HG02840 (cell line): ENCODE measurements at regions not wholly inside any gene's neighbourhood (a gene's known extent, or its start where the extent isn't known, plus 50 kb on each side); places are given as distances from the start of the nearest gene placed in this dataset.
"Not testable (repeated sequence)": the region's sequence is repeated elsewhere in the genome, so short reads cannot be mapped to it uniquely, and the experiment has no call there.

Experiments used
- ATAC-seq: cut with Tn5 transposase; IDR thresholded peaks from one replicate; pipeline ENCODE4 v1.9.1; 2021; ENCODE audit warnings: mild to moderate bottlenecking, moderate library complexity, moderate number of reproducible peaks; ENCODE audit not compliant: unreplicated experiment, low FRiP score

DNA sequence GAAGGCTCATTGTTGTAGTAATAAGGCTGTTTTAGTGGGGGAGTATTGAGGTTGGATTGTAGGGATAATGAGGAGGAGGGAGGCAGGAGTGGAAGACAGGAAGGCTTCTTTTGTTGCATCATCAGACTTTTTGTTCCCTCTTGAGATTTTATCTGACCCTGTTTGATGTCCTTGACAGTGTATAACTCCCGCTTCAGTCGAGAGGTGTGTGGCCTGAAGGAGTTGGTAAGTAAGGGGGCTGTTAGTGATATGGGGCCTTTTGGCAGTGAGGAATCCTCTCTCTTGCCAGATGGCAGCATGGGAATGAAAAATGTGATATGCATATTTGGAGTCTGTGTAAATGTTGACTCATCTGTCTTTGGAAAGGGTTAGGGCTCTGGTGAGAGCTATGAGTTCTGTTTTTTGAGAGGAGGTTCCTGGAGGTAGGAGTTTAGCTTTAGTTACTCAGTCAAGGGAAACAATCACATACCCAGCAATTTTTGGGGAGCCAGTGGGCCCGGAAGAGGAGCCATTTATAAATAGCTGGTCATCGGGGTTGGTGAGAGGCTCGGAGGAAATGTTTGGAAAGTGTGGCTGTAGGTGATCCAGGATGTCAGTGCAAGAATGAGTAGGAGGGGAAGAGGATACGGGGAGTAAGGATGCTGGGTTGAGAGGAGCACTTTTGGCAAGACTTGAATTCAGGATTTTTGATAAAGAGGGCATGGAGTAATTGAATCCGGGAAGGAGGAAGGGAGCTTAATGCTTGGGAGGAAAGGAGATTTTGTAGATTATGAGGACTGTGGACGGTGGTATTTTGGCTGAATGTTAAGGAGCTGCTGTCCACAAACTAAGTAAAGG, 136.7 kb upstream of the ETV3 start:
- no peak for ATAC-seq

DNA sequence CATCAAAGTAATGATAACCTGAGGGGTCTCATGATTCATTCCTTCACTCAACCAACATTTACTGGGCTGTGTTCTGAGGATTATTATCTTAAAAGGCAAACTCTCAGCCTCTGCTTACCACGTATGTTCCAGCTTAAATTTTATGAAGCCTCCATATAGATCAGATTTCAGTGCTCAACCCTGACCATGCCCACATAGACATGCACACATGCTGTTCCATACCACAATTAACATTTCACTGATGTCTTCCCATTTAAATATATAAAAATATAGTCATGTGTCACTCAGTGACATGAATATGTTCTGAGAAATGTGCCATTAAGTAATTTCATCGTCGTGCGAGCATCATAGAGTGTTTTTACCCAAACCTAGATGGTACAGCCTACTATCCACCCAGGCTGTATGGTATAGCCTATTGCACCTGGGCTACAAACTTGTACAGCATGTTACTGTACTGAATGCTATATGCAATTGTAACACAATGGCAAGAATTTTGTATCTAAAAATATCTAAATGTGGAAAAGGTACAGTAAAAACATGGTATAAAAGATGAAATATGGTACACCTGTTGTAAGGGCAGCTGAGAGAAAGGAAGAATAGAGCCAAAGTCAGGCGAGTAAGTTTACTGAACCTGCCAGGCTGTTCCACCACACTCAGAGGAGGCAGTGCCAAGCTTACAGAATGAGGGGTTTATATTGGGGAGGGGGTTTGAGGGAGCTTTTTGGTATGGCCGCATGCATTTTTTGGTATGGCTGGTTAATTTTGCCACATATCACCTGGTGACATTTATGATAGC, 134.7 kb upstream of the ETV3 start:
- no peak for ATAC-seq

DNA sequence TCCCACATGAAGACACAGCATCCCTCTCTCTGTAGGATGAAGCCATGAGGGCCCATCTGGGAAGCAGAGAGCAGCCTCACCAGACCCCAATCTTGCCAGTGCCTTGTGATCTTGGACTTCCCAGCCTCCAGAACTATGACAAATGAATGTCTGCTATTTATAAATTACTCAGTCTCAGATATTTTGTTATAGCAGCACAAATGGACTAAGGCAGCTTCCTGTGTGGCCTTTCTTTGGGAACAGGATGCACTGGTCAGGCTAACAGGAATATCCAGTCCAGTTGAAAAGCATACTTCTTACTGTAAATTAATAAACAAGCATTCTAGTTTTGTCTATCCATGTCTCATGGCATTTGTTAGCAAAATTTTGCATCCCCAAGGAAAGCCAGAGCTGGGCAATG, 134.1 kb upstream of the ETV3 start:
- no peak for ATAC-seq

DNA sequence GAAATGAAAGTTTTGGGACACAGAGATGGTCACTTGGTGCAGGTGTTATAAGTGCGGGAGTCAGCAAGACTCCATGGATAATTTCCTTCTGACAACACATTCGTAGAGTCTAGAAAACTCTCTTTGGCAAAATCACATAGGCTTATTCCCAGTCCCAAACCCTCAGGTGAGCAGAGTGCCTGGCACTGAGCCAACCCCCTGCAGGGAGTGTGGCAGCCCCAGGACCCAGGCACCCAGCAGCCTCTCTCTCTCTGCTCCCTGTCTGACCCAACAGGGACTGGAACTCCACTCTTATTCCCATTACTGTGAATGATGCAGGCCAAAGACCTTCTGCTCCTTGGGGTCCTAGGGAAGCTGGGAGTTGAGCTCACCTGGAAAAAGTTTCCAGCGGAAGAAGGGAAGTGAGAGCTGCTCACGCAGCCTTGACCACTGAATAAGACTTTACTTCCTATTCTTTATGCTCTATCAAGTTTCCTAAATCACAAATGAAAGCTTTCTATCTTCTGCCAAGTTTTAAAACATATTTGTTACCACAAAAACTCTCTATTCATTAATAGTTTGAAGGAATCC, 132.6 kb upstream of the ETV3 start:
- ATAC-seq, result no peak

DNA sequence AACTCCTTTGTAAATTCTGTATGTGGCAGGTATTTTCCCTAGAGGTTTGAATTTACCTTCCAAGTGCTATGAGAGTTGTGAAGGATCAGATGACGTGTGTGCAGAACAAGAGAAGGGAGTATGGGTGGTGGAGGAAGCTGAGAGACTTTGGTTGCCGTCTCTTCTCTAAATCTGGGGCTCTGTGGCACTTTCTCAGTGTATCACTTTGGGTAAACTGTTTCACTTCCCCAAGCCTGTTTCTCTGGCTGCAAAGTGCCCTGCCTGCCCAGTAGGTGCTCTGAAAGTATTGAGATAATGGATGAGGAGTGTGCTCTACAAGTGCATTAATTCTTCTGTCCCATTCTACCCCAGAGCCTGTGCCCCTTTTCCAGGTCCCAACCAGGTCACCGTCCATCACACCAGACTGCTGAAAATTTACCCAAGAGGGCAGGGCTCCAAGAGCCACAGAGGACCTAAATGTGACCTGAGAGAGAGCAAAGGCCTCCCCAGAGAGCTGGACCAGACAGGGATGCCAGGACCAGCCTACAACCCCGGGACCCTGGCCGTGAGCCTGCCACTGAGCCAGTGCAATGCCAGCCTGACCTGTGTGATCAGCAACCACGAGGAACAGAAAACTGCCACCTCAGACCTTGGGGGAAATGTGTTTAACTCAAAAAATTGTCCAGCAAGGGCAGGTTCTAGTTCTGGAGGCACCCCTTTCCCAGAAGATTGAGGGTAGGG, 131.6 kb upstream of the ETV3 start:
- ATAC-seq, result no peak

DNA sequence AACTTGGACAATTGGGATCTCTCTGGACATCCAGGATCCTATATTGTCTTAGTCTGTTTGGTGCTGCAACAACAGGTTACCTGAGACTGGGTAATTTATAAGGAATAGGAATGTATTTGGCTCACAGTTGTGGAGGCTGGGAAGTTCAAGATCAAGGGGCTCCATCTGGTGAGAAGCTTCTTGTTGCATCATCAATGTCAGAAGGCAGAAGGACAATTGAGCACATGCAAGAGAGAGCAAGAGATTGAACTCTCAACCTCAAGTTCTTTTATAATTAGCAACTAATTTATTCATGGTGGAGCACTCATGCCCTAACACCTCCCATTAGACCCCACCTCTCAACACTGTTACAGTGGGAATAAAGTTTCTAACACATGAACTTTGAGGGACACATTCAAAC, 124.7 kb upstream of the ETV3 start:
- ATAC-seq, result no peak

DNA sequence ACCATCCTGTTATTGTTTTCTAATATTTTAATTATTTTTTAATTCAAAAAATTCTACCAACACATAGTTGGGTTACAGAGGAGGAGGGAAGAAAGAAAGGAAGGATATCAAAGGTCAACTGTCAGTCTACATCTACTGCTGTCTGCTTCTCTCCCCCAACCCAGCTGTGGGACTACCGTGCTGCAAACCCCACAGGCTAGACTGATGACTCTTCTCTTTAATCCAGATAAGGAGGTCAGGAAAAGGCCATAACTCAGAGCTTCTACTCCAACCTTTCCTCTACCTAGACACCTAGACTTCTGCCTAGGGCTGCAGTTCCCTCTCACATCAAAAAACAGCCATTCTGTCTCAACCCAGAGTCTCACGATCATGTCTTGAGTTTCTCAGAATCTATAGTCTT, 124.2 kb upstream of the ETV3 start:
- no peak for ATAC-seq

DNA sequence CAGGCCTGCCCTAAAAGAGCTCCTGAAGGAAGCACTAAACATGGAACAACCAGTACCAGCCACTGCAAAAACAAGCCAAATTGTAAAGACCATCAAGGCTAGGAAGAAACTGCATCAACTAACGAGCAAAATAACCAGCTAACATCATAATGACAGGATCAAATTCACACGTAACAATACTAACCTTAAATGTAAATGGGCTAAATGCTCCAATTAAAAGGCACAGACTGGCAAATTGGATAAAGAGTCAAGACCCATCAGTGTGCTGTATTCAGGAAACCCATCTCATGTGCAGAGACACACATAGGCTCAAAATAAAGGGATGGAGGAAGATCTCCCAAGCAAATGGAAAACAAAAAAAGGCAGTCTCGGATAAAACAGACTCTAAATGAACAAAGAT, 117.7 kb upstream of the ETV3 start:
- not testable (repeated sequence) for ATAC-seq

DNA sequence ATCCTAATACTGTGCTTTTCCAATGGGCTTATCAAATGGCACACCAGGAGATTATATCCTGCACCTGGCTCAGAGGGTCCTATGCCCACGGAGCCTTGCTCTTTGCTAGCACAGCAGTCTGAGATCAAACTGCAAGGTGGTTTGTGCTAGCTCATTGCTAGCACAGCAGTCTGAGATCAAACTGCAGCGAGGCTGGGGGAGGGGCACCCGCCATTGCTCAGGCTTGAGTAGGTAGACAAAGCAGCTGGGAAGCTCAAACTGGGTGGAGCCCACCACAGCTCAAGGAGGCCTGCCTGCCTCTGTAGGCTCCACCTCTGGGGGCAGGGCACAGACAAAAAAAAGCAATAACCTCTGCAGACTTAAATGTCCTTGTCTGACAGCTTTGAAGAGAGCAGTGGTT, 116.0 kb upstream of the ETV3 start:
- ATAC-seq, result not testable (repeated sequence)

DNA sequence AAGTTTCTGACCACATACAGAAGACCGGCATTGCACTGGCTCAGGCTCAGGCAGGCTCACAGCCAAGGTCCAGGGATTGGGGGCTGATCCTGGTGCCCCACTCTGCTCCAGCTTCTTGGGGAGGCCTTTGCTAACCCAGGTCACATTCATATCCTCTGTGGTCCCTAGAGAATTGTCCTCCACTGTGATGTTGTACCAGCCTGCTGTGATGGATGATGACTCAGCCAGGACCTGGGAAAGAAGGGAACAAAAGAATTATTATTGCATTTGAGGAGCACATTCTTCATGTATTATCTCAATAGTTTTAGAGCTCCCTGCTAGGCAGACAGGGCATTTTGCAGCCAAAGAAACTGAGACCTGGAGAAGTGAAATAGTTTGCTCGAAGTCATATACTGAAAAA, 114.3 kb upstream of the ETV3 start:
- no peak for ATAC-seq

DNA sequence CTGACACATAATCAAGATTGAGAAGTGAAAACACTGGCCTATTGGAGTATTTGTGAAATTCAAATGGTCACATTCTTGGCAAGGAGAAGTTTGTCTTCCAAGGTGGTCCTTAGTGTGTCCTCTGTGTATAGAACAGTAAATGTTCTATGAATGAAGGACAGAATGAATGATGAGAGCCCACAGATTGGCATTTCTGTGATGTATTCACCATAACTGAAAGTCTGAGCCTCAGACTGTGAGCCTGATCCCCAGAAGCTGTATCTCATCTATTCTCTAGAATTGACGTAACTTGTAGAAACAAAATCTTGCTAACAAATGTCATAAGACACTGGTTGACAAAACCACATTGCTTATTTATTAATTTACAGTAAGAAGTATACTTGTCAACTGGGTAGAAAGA, 111.5 kb upstream of the ETV3 start:
- no peak for ATAC-seq

DNA sequence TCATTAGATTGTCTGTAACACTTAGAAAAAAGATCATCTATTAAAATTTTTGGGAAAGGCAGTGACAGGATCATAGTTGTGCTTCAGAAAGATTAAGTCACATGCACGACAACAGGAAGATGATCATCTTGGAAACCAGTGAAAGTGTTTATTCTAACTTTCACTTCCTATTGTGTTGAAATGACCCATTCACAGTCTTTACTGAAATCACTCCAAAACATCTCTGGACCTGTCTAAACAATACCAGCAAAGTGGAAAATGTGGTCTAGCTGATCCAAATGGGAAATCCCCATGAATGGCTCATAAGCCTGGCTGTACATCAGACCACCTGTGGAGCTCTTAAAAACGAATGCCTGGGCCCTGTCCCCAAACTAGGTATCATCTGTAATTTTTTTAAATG, 111.1 kb upstream of the ETV3 start:
- no peak for ATAC-seq

DNA sequence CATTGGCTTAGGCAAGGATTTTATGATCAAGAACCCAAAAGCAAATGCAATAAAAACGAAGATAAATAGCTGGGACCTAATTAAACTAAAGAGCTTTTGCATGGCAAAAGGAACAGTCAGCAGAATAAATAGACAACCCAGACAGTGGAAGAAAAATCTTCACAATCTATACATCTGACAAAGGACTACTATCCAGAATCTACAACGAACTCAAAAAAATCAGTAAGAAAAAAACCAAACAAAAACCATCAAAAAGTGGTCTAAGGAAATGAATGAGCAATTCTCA, 109.5 kb upstream of the ETV3 start:
- not testable (repeated sequence) for ATAC-seq

DNA sequence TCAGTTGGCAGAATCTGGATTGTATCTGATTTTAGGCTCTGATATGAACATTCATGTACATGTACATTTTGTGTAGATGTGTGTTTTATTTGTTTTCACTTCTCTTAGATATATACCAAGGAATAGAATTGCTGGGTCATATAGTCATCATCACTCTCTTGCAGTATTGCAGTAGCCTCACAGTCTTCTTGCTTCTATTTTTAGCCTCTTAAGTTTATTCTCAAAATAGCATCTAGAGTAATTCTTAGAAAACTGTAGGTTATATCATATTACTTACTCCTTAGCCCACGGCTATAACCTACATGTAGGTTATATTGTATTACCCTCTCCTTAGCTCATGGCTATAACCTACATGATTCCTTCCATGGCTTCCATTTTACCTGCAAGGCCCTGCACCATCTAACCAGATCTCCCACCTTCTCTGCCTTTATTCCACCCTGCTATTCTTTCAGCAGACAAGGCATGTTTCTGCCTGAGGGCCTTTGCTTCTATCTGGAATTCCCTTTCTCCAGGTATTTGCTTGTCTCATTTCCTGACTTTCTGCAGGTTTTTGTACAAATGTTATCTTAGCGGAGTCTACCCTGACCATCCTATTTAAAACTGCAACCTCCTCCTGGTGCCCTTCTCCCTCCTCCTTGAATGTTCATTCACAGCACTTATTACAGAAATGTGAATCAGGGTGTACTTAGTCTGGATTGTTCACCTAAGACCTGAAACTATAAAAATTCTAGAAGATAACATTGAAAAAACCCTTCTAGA, 109.0 kb upstream of the ETV3 start:
- ATAC-seq, result no peak

DNA sequence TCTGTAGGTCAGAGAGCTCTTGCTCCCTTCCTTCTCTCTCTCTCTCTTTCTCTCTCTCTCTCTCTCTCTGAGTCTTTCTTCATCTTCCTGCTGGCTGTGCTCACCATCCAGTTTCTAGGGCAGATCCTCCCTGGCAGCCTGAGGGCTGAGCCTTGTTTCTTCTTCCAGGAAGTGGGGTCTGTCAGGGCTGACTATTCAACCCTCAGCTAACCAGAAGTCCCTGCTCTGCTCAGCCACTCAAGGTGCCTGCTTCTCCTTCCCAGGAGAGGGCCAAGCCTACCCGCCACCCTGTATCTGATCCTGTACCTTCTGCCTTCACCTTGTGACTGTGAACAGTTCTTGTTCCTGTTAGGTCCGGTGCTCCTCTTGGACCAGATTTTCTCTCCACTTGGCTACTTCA, 107.6 kb upstream of the ETV3 start:
- ATAC-seq, result no peak

DNA sequence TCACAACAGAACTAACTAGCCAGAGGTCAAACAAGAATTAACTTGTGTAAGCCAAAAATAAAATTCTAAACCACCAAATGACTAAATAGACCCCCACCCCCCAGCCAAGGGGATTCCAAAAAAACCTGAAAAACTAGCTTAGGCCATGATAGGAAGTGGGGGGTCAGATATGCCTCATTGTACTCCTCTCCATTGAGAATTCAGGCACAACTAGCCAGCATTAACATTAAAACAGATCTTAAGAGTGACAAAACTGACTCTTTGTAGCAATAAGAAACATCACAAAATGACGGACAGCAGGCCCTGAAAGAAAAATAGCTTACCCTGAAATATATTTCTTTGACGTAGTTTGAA, 103.0 kb upstream of the ETV3 start:
- ATAC-seq, result no peak

DNA sequence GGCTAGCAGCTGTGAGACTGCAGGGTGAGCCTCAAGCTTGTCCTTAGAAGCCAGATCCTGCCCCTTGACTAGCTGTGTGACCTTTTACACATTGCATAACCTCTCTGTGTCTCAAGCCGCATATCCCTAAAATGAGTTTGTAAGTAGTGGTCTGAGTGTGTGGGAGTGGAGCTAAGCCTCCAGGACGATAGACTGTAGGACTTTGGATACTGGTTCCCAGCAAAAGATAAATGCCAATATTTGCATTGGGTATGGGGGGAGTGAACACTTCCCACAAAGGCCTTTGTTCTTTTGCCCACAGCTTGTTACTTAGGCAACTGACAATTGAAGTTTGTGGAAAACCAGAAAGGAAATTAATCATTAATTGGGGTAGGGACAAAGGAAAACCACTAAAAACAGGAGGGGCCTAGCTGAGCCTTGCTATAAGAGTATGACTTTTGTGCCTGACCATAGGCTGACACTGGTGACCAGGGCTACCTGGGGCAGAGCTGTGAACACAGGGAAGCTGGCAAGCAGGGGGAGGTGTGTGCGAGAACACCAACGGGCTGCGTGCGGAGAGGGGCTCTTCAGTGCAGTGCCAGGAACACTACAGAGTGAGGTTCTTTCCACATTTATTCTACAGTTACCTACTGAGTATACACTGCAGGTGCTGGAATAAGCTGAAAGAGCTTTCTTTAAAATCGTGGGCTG, 102.4 kb upstream of the ETV3 start:
- no peak for ATAC-seq

DNA sequence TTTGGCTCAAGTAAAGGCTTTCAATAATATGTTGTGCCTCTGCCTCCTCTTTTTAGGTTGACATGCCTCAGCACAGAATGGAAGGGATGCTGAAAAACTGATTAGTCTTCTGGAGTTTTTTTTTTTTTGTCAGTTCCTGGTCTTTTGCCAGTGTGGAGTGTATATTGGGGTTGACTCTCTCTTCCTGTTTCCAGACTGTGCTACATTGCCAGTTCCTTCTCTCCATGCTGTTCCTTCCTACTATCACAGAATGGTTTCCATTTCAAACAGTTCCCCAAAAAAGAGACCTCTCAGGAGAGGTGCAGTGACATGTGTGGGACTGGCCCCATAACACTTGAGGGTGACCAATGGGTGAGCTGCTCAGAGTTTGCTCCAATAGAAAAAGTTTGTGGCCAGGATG, 101.7 kb upstream of the ETV3 start:
- ATAC-seq, result no peak

DNA sequence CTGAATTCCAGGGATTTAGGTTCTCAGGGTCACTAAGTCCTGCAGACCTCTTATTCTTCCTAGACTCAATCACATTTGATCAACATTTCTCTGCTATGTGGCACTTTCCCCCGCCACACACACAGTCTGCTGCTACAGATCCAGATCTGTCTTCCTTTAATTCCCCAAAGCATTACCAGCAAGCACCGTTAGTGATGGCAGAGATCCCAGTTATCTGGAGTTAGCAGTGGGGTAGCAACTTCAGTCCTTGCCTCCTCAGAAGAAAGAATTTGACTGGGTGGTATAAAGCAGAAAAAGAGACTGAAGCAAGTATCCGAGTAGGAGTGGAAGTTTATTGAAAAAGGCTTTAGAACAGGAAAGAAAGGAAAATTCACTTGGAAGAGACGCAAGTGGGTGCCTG, 100.4 kb upstream of the ETV3 start:
- no peak for ATAC-seq

DNA sequence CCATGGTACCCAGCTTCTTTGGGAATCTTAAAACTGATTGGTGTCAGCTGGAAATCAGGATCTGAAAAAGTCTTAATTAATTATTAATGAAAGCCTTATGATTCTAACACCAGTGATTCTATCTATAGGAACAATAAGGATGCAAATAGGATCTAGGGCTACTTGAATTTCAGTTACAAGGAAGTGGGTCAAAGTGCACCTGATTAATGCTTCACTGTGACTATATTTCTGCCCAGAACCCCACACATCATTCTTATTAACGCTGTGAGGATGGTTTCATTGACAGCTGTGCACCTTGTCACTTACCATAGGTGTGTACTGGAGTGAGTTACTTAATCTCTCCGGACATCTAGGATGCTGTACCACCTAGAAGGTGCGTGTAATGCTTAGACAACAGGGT, 99.8 kb upstream of the ETV3 start:
- ATAC-seq, result no peak
